DMS153 (cell line): ENCODE measurements at regions not wholly inside any gene's neighbourhood (a gene's known extent, or its start where the extent isn't known, plus 50 kb on each side); places are given as distances from the start of the nearest gene placed in this dataset.

Experiments
- DNase-seq: peaks from one replicate; lab custom pipeline; 2025; lab: John Stamatoyannopoulos, UW

DNA sequence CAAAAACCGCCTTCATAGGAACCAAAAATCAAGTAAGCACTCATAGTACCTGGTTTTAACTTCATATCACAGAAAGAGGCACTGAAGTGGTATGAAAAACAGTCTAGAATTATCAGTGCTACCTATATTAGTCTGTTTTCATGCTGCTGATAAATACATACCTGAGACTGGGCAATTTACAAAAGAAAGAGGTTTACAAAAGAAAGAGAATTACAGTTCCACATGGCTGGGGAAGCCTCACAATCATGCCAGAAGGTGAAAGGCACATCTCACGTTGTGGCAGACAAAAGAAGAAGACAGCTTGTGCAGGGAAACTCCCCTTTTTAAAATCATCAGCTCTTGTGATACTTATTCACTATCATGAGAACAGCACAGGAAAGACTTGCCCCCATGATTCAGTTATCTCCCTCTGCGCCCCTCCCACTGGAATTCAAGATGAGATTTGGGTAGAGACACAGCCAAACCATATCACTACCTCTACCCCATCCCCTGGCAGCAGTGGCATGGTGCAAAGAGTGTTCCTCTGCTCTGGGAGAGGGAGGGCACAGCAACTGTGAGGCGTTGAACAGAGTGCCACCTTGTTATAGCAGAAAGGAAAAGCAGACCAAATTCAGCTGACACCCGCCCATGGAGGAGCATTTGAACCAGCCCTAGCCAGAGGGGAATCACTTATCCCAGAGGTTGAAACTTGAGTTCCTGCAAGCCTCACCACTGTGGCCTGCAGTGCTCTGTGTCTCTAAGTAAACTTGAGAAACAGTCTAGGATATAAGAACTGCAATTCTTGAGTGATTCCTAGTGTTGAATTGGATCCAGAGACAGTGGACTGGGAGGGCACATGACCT lies 61.9 kb upstream of the PTPRZ1 start:
- no peak for DNase-seq

DNA sequence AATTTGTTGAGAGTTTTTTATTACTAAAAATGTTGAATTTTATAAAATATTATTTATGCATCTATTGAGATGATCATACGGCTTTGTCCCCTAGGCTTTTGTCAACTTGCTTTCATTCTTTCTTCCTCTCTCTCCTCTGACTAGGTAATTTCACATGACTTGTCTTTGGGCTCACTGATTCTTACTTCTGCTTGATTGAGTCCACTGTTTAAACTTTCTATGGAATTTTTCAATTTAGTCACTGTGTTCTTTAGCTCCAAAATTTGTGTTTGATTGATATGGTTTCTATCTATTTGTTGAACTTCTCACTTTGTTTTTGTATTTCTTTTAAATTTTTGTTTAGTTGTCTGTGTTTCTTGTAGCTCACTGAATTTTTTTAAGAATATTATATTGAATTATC lies 65.9 kb upstream of the PTPRZ1 start:
- DNase-seq = no peak

DNA sequence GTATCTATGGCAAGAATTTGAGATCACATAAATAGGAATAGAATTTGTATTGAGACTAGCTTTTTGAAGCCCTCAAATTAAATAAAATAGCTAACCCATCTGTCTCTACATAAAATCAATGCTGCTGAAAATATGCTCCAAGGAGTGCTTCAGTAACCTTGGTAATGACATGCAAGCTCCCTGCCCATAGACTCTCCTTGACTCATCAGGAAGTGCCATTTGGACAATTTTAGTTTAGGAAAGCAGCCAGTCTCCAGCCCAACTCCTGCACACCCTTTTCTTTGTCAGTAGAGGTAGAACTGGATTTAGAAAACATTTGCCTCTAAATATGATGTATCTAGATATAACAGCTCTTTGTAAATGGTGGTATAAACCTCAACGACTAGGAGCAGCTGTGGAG lies 69.9 kb upstream of the PTPRZ1 start:
- no peak for DNase-seq

DNA sequence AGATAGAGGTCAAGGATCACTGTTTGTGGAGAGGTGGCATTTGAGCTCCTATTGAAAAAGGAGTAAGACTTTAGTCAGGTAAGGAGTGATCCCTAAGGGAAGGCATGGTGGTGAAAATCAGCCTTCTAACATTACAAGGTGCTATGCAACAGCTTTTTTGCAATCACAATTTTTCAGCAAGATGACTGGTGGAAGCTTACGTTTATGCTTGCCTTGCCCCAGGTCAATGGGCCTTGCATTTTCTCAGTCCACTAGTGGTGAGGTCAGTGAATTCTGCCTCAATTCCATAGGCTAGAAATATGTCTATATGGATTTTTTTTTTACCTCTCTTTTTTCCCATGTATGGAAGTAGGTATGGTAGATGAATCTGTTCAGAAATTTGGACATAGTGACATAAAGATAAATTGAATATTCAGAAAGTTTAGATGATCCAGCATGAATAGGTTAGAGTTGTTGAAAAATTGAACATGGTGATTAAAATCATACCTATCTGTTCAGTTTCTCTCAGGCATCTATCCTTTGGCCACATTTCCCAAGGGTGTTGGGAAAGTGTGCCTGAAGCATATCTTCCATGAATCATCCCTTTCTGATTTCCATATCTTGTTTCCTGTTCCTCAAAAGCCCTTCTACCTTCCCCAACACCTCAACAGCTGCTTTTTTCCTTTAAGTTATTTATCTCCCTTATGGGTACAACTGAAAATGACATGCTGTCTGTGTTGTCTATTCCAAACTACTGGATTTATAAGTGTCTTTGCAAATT lies 71.9 kb upstream of the PTPRZ1 start:
- no peak for DNase-seq

- no peak for DNase-seq
Measured at GRCh38 chr7:121798896-121799295, 74.1 kb upstream of the PTPRZ1 start.

GRCh38 chr7:121798453-121798840 lies 74.5 kb upstream of the PTPRZ1 start:
- DNase-seq = no peak

- no peak for DNase-seq
Measured at GRCh38 chr7:121797657-121798452, 75.1 kb upstream of the PTPRZ1 start.

- DNase-seq = no peak
Measured at GRCh38 chr7:121796936-121797656, 75.9 kb upstream of the PTPRZ1 start.

- DNase-seq = no peak
Measured at GRCh38 chr7:121796381-121796780, 76.6 kb upstream of the PTPRZ1 start.

DNA sequence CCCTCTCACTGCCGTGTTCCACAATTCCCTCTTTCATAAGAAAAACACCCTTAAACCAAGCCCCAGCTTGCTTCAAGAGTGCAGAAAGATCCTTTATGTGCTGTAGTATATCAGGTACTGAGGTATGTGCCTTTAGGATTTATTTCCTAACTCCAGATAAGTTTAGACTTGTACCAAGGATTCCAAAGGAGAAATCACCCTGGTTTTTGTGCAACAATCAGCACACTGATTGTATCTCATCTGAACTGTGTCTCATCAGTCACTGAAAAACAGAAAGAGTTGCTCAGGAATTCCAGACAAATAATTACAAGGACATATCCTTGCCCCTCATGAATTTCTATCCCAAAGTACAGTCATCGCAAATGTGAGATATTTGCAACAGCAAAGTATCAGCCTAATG lies 77.2 kb upstream of the PTPRZ1 start:
- no peak for DNase-seq

- no peak for DNase-seq
Measured at GRCh38 chr7:121793716-121794115, 79.2 kb upstream of the PTPRZ1 start.

DNA sequence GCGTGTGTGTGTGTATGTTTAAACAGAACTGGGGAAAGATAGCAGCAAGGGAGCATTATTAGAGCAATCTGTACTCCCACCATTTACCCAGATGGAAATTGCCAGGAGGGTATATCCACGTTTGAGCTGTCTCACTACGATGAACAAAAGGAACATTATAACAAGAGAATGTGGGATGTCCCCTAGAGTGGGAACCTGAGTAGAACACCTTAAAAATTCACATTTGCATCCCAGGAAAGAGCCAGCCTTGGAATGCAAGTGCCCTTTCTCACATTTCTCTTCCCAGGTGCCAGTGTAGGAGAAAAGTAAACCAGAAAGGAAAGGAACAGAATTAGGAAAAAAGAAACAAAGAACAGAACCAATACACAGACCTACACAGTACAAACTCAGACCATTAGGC lies 95.3 kb upstream of the PTPRZ1 start:
- no peak for DNase-seq

- no peak for DNase-seq
Measured at GRCh38 chr7:121774563-121774962, 98.4 kb upstream of the PTPRZ1 start.

DNA sequence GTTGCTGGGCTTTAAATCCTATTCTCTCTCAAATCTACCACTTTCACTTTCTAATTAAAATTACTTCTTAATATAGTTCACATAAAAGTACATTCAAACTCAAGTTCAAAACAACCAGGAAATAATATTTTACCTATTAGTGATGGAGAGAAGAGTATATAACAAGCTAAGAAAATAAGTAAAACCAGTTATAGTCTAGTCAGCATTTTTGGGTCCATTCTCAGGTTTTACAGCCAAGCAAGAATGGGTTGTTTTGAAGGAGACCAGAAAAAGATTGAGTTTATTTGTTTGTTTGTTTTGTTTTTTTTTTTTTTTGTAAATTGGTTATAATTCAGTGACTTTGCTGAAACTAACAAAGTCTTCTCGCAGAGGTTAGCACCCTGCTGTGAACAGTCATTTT lies 106.3 kb upstream of the PTPRZ1 start:
- no peak for DNase-seq

DNA sequence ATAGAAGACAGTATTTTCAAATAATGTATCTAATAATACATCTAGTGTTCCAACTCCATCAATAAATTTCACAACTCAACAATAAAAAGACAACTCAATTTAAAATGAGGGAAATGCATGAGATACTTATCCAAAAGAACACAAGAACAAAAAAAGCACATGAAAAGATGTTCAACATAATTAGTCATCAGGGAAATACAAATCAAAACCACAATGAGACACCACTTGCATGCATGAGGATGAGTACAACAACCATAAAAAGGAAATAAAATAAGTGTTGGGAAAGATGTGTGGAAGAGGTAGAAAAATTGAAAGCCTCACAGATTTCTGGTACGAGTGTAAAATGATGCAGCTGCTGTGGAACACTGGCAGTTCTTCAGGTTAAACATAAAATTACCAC lies 111.6 kb upstream of the PTPRZ1 start:
- no peak for DNase-seq

GRCh38 chr7:121755818-121756552 lies 117.0 kb upstream of the PTPRZ1 start:
- DNase-seq = no peak

GRCh38 chr7:121755286-121755685 lies 117.7 kb upstream of the PTPRZ1 start:
- no peak for DNase-seq

DNA sequence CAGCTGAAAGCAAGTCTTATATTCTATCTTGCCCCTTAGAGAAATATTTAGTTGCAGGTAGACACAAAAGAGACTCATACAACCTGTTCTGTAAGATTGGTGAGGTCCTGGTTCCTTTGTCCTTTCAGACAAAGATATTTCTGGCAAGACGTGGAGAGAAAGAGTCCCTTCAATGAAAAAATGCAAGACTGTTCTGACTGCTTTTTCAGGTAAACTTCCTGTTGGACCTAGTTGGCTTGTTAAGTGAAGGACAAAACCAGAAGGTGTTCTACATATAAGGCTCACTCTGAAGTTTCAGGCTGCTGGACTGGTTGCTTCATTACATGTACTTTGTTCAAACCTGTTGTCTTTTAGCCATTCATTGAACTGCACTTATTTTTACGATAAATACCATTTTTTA lies 119.0 kb upstream of the PTPRZ1 start:
- no peak for DNase-seq

- no peak for DNase-seq
Measured at GRCh38 chr7:121752706-121753105, 120.3 kb upstream of the PTPRZ1 start.

DNA sequence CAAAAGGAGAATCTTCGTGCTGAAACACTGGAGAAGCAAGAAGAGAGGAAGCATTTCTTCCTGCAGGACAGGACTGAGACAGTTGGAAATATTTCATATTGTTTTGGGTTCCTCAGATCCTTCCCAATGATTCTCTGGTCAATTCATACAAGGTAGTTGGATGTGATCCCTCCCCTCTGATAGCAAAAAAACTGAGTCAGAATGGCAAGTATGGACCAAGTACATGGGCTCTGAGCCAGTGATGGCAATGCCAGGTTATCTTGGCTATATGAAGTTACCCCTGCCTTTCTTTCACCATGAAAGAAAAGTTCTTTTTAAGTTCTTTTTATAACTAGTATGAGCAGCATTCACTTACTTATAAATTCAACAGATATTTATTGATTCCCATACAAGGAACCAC lies 124.4 kb upstream of the PTPRZ1 start:
- DNase-seq = no peak

DNA sequence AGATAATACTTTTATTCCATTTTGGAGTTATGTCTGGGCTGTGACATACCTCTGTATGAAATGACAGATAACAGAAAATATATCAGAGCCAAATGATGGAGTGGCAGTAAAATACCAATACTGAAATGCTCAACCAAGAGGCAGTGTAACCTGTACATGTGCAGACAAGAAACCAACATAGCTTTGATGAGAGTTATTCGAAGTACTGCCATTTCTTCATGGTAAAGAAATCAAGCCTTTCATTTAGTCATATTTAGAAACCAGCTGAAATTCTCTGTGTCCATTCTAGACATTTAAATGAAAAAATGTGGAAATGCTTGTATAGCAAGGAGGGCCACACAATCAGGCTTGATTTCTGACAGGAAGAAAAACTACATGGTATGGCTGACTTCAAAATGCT lies 127.1 kb upstream of the PTPRZ1 start:
- DNase-seq = no peak
